Cardiac septum (tissue), 1 donor: ENCODE measurements at regions not wholly inside any gene's neighbourhood (a gene's known extent, or its start where the extent isn't known, plus 50 kb on each side); places are given as distances from the start of the nearest gene placed in this dataset.

Experiments
- DNase-seq: peaks from one replicate; pipeline ENCODE4 v3.0.0-alpha.2; 2020; ENCODE audit warnings: low spot score
- intact Hi-C: fragments of 100-400 bp; cut with DNase I; formaldehyde crosslinking; loops from one replicate; pipeline ENCODE4 v1.14.0; 2022
- donor health status: DM: no; HTN: no; CAD: no.

DNA sequence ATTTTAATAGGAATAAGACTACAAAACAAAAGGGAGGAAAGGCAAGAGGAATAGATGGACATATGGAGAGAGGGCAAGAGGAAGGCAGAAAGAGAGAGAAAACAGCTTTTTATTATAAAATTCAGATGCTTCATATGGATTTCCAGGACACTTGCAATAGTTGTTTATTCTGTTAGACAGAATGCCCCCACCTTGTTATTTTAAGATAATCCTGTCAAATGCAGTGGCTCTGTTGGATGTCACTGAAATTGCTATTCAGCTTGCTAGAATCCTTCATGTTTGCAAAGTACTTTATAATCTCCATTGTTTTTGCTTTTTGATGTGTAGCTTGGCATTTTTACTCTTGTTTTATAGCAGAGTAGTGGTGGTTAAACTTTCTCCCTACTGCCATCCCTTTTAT, 432.4 kb upstream of the AZI2 start:
- DNase-seq: no peak
- intact Hi-C loops: no loop called here

GRCh38 chr3:28786446-28786845, 437.8 kb upstream of the AZI2 start:
- DNase-seq: no peak
- intact Hi-C loops: no loop called here

DNA sequence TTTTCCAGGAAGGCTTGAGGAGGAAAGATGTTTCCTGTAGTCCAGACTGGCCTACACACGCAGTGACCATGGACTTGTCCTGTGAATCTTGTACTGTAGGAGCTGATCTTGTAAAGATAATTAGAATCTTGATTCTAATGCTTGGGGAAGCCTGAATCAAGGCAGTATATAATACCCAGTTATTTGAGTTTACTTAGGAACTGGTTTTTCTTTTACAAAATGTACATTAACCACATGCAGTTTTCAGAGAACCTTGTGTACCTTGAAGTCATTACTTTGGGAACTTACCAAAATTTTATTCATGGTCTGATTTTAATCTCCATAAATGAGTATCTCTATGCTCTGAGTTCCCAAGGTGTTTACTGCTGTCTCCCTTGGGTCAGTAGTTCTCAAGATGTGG, 439.9 kb upstream of the AZI2 start:
- intact Hi-C loops: no loop called here
- DNase-seq: no peak

DNA sequence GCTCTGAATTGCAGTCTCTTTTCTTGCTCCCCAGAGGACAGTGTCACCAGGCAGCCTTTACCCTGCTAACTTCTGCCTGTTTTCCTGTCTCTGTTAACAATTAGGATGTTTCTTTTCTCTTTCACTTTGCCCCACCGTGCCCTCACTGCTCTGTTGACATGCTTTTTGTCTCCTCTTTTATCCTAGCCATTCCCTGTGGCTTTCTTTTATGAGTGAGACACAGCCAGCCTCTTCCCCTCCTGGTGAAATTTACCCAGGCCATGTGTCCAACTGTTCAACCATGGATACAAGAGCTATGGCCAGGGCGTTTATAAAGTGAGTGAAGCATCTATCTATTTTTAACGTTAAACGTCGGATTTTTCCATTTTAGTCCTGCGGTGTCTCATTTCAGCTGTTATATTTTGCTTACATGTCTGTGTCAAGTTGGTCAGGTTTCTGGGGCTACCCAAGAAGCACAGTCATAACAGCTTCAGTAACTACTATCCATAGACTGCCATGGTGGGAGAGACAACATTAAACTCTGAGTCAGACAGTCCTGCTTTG, 443.2 kb upstream of the AZI2 start:
- intact Hi-C loops: no loop called here
- DNase-seq: no peak

DNA sequence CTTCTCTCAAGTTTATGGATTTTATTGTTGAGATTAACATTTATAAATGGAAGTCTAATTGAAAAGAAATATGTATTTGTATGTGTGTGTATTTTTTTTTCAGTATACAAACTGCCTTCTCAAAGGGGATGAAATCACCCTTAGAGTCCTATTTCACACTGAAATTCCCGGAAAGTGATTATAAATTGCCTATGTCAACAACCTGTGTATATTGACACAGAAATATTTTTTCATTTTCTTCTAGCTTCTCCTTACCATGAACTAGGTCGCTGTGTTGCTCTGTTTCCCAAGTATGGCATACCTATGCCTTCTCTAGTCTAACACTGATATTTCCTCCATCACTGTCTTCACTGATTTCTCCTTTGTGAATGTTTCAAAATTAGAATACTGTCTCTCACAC, 444.0 kb upstream of the AZI2 start:
- intact Hi-C loops: no loop called here
- no peak for DNase-seq

GRCh38 chr3:28799084-28799483, 450.5 kb upstream of the AZI2 start:
- intact Hi-C loops: no loop called here
- no peak for DNase-seq

GRCh38 chr3:28800203-28800602, 451.6 kb upstream of the AZI2 start:
- intact Hi-C loops: no loop called here
- no peak for DNase-seq

DNA sequence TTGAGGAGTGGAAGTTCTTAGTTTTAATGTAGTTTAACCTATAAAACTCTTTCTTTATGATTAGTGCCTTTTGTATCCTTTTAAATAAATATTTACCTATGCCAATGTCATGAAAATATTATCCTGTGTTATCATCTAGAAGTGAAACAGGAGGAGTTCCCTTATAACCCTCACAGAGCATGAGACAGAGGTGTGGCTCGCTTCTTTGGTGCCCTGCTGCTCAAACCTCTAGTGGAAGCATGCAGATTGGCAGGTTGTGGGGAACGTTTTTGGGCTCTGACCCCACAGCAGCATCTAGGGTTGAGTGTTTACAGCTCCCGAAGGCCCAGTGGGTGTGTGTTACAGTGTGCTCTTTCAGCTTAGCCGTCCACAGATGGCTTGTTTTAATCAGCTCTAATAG, 459.4 kb upstream of the AZI2 start:
- DNase-seq: no peak
- intact Hi-C loops: no loop called here

DNA sequence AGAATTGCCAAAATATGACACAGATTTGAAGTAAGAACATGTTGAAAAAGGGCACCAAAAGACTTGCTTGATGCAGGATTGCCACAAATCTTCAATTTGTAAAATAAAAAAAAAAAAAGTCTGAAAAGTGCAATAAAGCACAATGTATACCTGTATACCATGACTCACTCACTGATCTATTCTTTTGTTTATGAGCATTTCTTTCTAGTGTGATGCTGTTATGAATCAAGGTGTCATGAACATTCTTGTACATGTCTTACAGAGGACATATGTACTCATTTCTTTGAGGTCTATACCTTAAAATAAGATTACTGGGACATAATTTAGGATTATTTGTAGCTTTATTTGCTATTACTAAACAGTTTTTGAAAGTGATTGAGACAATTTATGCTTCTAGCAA, 464.9 kb upstream of the RBMS3 start:
- DNase-seq: no peak
- intact Hi-C loops: no loop called here

- no peak for DNase-seq
- intact Hi-C loops: no loop called here
Measured at GRCh38 chr3:28824316-28824715, 456.6 kb upstream of the RBMS3 start.

GRCh38 chr3:28826840-28827239, 454.0 kb upstream of the RBMS3 start:
- no peak for DNase-seq
- intact Hi-C loops: no loop called here

- no peak for DNase-seq
- intact Hi-C loops: no loop called here
Measured at GRCh38 chr3:28835249-28835648, 445.6 kb upstream of the RBMS3 start.

- intact Hi-C loops: no loop called here
- no peak for DNase-seq
Measured at GRCh38 chr3:28835751-28836150, 445.1 kb upstream of the RBMS3 start.

DNA sequence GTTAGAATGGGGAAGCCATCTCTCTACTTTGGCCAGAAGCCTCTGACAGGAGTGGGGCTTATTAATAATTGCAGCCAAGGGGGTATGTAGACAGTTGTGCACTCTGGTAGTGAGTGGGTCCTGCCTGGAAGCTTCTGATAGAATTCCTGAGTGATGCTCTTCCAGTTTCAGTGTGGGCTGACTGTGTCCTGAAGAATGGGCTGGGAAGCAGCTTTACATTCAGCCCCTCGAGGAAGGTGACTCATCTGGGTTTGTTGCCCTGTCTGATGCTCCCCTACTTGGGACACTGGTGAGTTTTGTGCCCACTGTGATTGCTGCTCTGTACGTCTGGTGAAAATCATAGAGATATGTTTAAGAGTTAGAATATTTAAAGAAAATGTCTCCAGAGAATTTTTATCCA, 444.7 kb upstream of the RBMS3 start:
- no peak for DNase-seq
- intact Hi-C loops: no loop called here

GRCh38 chr3:28840976-28841376, 439.9 kb upstream of the RBMS3 start:
- intact Hi-C loops: no loop called here
- no peak for DNase-seq

DNA sequence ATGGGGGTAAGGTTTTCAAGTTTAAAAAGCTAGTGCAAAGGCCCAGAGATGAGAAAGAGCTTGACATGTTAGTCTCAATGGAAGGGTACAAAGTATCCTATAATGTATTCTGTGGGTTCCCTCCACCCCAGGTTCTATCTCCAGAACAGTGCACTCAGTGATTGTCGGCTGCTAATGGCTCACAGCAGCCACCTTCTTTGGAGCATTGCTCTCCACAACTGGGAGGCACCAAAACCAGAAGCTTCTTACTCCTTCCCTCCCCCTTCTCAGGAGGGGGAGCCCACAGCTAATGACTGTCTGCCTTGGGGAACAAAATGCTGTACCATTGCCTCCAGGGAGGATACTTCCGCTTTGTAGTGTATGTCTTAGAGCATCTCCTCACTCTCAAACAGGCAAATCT, 439.4 kb upstream of the RBMS3 start:
- intact Hi-C loops: no loop called here
- no peak for DNase-seq

- intact Hi-C loops: no loop called here
Measured at GRCh38 chr3:28844298-28845005, 436.4 kb upstream of the RBMS3 start.

DNA sequence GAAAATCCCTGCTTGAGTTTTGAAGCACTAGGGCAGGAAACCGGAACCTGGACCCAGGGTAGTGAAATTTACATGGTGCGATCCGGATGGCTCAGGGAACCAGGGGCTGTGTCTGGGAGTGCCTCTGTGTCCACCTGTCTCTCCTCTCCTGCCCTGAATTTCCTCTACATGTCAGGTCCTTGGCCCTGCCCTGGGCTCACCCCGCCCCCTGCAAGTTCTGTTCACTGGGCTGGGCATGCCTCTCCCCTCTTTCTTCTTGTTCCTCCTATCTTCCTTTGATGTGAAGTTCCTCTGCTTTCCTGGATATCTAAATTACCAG, 435.9 kb upstream of the RBMS3 start:
- intact Hi-C loops: no loop called here

More at GRCh38 chr3:28844298-28845005, 436.4 kb upstream of the RBMS3 start:
- DNase-seq: no peak

DNA sequence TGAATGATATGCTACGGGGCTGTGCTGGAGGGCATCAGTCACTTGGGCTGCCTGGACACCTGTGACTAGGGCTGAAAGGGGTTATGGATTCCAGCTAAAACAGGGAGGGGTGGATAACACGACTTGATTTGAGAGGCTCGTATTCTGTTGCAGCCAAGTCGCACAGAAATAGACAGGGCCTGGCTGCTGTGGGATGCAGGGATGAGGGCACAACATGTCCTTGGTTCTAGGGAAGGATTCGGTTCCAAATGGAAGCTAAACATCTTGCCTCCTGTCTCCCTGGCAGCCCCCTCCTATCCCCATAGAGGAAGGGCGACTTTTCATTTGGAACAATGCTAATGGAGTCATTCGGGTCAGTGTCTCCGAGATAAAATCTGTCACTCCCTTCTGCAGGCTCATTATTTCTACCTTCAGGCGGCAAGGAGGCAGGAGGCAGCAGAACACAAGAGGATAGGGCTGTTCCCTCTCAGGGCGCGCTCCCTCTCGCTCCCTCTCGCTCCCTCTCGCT, 433.8 kb upstream of the RBMS3 start:
- DNase-seq: no peak
- intact Hi-C loops: no loop called here

More for the DNA sequence above, 435.9 kb upstream of the RBMS3 start:
- no peak for DNase-seq

DNA sequence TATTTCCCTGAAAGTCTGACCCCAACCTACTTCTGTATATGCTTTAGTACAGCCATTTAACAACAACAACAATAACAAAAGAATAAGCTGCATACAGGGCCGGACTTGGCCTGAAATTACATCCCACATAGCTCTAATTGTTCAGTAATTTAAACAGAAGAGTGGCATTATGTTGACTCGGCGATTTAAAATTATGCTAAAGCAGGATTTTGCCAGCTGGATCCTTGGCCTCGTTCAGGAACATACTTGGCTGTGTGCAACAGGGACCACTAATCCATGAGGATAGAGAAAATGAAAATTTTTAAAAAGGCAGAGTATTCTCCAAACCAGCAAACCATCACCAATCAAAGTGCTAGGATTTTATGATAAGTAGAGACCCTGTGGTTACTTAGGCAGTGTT, 433.1 kb upstream of the RBMS3 start:
- intact Hi-C loops: no loop called here

DNA sequence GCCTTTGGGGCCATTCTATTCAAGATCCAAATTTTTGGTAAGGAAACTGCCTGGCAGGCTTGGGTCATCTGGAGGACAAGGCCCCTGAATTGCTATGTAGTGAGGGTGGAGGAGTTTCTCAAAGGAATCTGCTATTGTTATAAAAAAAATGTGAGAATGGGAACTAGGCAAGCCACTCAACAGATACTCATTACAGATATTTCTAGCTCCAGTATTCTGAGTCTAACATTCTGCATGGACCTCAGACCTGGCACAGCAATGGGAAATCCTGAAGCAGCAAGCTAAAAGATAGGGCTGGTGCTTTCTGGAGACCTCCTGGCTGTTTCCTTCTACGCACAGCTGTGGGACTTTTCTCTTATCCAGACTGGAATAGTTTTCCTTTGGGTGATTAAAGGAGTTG, 430.7 kb upstream of the RBMS3 start:
- intact Hi-C loops: no loop called here
- no peak for DNase-seq

More for the DNA sequence above, 433.1 kb upstream of the RBMS3 start:
- no peak for DNase-seq

- intact Hi-C loops: no loop called here
- DNase-seq: no peak
Measured at GRCh38 chr3:28853830-28854229, 427.0 kb upstream of the RBMS3 start.
